NOMO-1 (cell line): ENCODE measurements at regions not wholly inside any gene's neighbourhood (a gene's known extent, or its start where the extent isn't known, plus 50 kb on each side); places are given as distances from the start of the nearest gene placed in this dataset.

Source experiments
- DNase-seq, 2 experiments: peaks; one replicate each; lab custom pipeline; 2025; ENCODE audit not compliant: unreplicated experiment in 2 of 2; lab: John Stamatoyannopoulos, UW

DNA sequence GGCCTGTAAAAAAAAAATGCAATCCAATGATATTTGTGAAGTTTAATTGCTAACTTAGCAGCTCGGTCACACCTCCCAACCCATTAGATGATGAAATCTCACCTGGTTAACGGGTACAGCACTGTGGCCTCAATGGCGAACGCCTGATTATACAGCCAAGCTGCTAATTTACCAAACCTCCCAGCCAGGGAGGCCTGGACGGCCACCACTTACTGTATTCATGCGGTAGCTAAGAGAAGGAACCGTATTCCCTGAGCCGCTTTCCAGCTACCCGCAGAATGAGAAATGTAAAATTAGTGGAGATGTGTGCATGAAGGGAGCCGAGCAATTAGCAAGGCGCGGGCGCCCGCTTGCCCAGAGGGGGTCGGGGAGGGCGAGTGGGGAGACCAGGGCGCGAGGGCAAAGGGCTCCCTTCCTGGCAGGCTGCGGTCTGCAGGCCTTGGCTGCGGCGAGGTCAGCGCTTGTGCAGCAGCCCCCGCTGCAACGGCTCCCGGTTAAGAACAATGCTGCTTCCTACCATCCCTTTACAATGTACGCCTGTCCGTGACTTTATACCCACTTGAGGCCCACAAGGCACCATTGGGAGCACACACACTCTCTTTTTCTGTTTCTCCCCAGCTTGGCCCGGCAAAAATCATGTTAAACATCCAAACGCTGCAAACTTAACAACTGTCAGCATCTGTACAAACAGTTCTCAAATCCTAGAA is 70.4 kb upstream of the TBCA start:
- DNase-seq: no peak

DNA sequence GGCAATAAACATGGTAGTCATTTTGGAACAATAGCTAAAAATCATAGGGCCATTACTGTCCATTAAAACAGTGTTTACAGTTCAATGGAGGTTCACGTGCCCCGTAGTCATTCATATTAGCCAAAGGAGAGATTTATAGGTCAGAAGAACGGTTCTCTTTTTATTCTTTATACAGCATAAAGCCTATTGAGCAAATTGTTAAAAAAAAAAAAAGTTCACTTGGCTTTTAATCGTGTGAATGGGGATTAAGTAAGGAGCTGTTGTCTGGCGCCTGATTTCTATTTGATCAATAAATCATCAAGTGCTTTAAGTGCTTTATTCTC is 69.1 kb upstream of the TBCA start:
- no peak for DNase-seq

DNA sequence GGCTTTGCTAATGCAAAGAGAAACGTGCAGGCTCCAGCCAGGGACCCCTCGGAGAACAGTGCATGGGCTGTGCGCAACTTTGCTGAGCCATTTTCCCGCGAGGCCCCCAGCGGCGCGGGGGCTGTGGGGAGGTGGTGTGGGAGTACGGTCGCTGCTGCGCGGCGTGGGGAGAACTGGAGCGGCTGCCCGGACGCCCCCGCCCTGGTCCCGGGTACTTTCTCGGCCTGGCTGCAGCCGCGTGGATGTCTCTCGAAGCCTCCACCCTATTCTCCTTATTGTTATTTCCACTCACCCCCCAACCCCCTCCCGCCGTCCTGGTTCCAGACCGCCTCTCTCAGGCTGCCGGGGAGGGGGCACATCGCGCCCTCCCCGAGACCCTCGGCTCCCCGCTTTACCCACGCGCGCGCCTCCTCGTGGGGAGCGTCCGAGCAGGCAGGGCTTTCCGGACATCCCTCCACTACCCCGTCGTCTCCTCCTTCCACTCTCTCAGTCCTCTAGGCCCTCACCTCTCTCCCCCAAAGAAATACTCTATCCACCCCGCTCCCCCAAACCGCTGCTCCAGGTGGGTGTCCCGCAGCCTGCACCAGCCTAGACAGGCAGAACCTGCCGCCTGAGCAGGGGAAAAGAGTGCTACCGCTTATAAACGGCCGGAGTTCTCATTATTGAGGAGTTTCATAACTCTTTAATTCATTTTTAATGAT is 68.6 kb upstream of the TBCA start:
- DNase-seq: no peak

DNA sequence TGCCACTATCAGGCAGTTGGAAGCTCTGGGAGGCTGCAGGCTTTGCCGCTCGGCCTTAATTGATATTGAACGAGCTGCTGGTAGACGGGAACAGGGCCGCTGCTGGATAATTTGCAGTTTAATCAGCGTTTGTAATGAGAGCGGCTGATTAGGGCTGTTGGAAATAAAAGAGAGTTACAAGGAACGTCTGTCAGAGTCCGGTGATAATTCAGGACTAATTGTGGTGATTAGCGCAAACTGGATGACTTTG is 68.2 kb upstream of the TBCA start:
- DNase-seq: no peak

DNA sequence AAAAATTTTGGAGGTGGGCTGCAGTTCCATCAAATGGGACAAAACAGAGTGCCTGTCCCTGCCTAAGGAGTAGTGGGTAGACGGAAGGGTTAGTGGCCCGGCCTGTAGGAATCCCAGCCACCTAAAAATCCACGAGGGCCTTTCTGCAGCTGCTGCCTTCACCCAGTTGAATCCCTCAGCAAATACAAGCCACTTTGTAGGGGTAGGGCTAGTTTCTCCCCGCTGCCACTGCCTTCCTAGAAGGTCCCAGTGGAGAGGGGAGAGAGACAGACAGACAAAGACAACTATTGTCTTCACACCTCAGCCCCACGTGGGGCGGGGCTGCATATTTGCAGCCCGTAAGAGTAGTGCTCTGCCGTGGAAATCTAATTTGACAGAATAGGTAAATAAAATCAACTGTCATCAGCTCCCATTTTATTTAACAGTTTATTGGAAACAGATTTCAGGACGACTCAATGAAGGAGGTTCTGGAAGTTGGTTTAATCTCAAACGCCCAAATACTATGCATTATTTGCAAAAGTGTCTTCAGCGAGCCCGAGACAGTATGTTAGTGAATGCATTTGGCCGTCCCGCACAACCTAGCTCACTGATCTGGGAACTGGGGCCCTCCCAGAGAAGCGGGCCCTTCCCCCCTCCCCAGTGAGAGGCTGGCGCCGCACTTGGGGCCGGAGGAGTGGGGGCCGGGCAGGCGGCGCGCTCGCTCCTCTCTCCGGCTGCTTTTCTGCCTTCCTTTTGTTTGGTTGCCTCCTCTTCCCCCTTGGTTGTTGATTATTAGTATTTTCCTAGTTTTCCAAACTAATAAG is 67.6 kb upstream of the TBCA start:
- DNase-seq: no peak

DNA sequence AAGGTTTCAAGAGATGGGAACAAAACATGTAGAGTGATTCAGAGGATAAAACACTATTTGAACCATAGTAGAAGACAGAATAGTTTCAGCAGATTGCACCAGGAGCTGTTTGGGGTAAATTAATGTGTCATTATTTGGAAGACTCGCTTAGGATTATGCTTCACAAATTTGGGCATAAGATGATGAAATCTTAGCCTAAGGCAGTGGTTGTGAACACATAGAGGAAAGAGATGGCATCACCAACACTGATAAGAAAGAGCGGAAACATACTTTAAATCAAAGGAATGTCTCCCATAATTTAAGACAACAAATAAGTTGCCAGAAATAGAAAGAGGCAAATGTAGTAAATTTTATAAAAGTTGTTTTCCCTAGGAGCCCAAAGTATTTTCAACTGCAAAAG is 66.1 kb upstream of the TBCA start:
- DNase-seq: no peak

DNA sequence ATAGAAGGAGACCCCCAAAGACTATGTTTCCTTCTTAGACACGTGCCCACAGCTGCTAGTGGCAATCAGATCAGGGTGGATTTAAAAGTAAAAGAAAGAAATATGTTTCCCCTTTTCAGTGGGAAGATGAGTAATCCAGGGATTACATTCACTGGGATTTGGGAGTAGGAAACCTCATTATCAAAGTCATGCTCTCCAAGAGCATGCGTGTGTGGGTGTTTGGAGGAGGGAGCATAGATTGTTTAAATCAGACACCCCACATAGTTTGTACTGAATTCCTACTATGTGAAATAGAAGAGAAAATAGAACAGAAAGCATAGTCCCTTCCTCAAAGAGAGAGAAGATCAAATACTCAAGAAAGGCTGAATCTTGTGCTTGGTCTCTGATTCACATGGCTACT is 65.5 kb upstream of the TBCA start:
- DNase-seq: no peak

DNA sequence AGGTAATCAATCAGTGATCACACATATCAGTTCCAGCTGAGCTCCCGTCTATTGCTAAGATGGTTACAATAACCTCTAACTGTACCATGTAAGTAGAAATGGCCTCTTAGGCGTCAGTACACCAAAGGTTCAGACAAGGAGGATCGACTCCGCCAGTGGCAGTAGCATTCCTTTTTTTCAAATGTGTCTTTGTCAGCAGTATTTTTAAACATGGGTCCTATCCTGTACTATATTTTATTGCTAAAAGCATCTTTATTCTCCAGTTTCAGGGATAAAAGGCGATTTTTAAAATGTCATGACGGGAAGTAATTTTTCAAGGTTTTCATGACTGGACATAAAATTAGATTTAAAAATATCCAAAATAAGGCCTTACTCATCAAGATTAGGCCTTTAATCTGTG is 64.8 kb upstream of the TBCA start:
- DNase-seq: no peak

DNA sequence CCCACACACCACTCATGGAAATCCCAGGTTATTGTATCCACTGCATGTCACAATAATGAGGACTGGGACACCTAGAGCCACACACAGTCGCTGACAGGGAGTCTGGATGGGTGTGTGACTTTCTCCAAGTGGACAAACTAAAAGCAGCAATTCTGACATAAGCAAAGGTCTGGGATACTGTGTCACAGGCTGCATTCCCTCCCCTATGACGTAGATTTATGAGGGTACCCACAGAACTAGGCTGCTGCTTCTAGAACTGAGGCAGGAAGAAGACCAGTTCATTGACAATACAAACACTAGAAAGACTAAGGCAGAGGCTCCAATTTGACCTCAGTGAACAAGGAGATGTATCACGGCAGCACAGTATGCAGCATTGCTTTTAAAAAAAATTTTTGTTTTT is 63.6 kb upstream of the TBCA start:
- no peak for DNase-seq

DNA sequence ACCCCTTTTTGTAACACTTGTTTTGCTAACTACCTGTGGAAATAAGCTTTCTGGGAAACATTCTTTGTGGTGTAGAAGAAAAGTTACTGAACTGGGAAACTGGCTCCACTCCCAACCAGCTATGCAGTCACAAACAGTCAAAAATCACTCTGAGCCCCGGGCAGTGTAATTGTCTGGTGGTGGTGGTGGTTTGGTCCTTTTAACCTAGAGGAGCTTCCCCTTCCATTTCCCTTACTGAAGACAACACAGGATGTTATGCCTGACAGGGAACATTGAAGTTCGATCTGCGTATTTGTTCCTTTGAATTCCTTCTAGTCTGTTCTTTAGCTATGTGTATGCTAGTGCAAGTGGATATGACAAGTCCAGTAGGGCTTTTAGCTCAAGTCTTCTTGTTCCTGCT is 56.8 kb upstream of the TBCA start:
- no peak for DNase-seq

DNA sequence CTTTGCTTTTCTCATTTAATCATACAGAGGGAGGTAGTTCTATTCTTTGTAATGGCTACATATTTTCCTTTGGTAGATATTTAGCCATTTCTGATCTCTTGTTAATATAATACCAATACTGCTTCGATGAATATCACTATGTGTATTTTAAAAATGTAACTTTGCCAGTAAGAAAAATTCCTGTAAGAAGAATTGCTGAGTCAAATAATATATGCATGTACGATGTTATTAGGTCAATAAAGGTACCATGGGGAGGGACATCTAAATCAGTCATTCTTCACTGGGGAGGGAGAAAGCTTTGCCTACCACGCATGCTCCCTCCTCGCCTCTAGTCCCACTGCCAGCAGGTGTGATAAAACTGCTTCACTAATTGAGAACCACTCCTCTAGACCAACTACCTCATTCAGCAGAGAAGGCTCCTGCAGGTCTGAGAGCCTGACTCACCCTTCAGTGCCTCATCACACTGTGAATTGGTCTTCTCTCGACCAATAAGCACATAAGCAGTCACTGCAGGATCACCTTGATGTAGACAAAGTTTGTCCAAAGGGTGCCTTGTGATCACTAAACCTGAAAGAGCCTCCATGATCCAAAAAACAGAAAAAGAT is 56.1 kb upstream of the TBCA start:
- DNase-seq: no peak

DNA sequence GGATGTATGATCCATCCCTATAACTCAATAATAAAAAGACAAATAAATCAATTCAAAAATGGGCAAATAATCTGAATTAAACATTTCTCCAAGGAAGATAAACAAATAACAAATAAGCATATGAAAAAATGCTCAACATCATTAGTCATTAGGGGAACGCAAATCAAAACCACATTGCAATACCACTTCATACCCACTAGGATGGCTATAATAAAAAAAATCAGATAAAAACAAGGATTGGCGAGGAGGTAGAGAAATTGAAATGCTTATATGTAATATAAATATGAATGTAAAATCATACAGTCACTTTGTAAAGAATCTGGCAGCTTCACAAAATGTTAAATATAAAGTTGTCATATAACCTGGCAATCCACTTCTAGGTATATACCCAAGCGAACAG is 52.3 kb upstream of the TBCA start:
- no peak for DNase-seq
